ENCODE measurements at regions not wholly inside any gene's neighbourhood (a gene's known extent, or its start where the extent isn't known, plus 50 kb on each side); places are given as distances from the start of the nearest gene placed in this dataset.

GRCh38 chr6:44007818-44008621, 119.2 kb downstream of the MRPL14 start:
- Histone ChIP-seq H3K27ac (ENCODE audit: low read depth, low read length) (no peak overlapping the region), H3K9me2 (ENCODE audit: insufficient read depth) (no peaks in the 10 kb centered on the region), H3K9me3 (ENCODE audit: control insufficient read depth in 1 of 2, insufficient read depth in 1 of 2, low read depth in 1 of 2, low read length in 2 of 2) (no peaks in the 10 kb centered on the region), H3K27me3 (ENCODE audit: insufficient read depth, low read length) (no peaks in the 10 kb centered on the region), H3K4me1 (ENCODE audit: control insufficient read depth in 1 of 2, insufficient read depth in 2 of 2, low read length in 2 of 2) (peaks cover 33 to 64% of the 10 kb centered on the region in 2 experiments), H3K79me2 (ENCODE audit: insufficient read depth, low read length) (no peaks in the 10 kb centered on the region), H3K4me3 (replicated peaks in 1 of 2; ENCODE audit: low read depth in 1 of 2, low read length in 2 of 2) (no peak overlapping the region), H3K9ac (ENCODE audit: low read length) (no peak overlapping the region), H3K4me2 (ENCODE audit: low read length) (no peak overlapping the region), H2AFZ (ENCODE audit: low read depth, low read length, poor library complexity, severe bottlenecking) (no peak overlapping the region), H4K20me1 (ENCODE audit: insufficient read depth) (no peaks in the 10 kb centered on the region), H3K36me3 (ENCODE audit: control insufficient read depth in 1 of 2, insufficient read depth in 2 of 2, low read length in 2 of 2) (no peaks in the 10 kb centered on the region)
- no TSS peak for BruUV-seq (replicated peaks)
- no peak for DNase-seq (ENCODE audit: low read depth, low spot score)
- TF ChIP-seq YY1 (IDR thresholded peaks at IDR 0.05; ENCODE audit: extremely low read depth, insufficient replicate concordance, low read depth, low read length) (no peak), REST (IDR thresholded peaks at IDR 0.05; ENCODE audit: low read depth) (no peak)
- no peak for ATAC-seq
- ChIA-PET CTCF (interaction anchor here (1.0 kb wide), 1 partner anchor 55 kb away, joined by 3 read pairs; no protein-coding TSS in a partner anchor), RAD21 (ENCODE audit: low non-redundant PET in 1 of 2, low total read pairs in 2 of 2, uncharacterized antibody in 2 of 2, unreplicated experiment in 2 of 2) (no interaction called here), POLR2A (interaction anchor here (1.3 kb wide), 1 partner anchor 55 kb away, joined by 5 read pairs; no protein-coding TSS in a partner anchor)
- intact Hi-C loops (cut with micrococcal nuclease) = loop anchor here (10.0 kb wide), 1 partner anchor 153 kb away; no protein-coding TSS in a partner anchor

GRCh38 chr6:44006872-44007303, 120.4 kb downstream of the MRPL14 start:
- H3K27ac ChIP-seq (ENCODE audit: low read depth, low read length) = no peak overlapping the region
- no peaks in the 10 kb centered on the region for H3K9me2 ChIP-seq (ENCODE audit: insufficient read depth)
- CTCF ChIA-PET = interaction anchor here (1.0 kb wide), 1 partner anchor 56 kb away, joined by 3 read pairs; no protein-coding TSS in a partner anchor
- RAD21 ChIA-PET (ENCODE audit: low non-redundant PET in 1 of 2, low total read pairs in 2 of 2, uncharacterized antibody in 2 of 2, unreplicated experiment in 2 of 2) = no interaction called here
- H3K4me3 ChIP-seq (replicated peaks in 1 of 2; ENCODE audit: low read depth in 1 of 2, low read length in 2 of 2) = no peak overlapping the region
- H3K9me3 ChIP-seq (ENCODE audit: control insufficient read depth in 1 of 2, insufficient read depth in 1 of 2, low read depth in 1 of 2, low read length in 2 of 2) = no peaks in the 10 kb centered on the region
- BruUV-seq (replicated peaks) = no TSS peak
- DNase-seq (ENCODE audit: low read depth, low spot score) (no peak), ATAC-seq (no peak)
- no peaks in the 10 kb centered on the region for H3K27me3 ChIP-seq (ENCODE audit: insufficient read depth, low read length)
- TF ChIP-seq POLR2AphosphoS5 (IDR thresholded peaks at IDR 0.05; ENCODE audit: low read depth, low read length) (peak; percentile 61), CEBPB (IDR thresholded peaks at IDR 0.05; ENCODE audit: low read depth) (no peak), EZH2 (IDR thresholded peaks at IDR 0.05) (no peak), SP1 (IDR thresholded peaks at IDR 0.05; ENCODE audit: low read depth) (no peak), REST (IDR thresholded peaks at IDR 0.05; ENCODE audit: low read depth) (no peak)
- POLR2A ChIA-PET = no interaction called here
- intact Hi-C loops (cut with micrococcal nuclease) = loop anchor here (10.0 kb wide), 1 partner anchor 152 kb away; no protein-coding TSS in a partner anchor
- no peaks in the 10 kb centered on the region for H3K79me2 ChIP-seq (ENCODE audit: insufficient read depth, low read length)
- no peak overlapping the region for H2AFZ ChIP-seq (ENCODE audit: low read depth, low read length, poor library complexity, severe bottlenecking)
- H4K20me1 ChIP-seq (ENCODE audit: insufficient read depth) = no peaks in the 10 kb centered on the region
- no peaks in the 10 kb centered on the region for H3K36me3 ChIP-seq (ENCODE audit: control insufficient read depth in 1 of 2, insufficient read depth in 2 of 2, low read length in 2 of 2)
- H3K4me1 ChIP-seq (ENCODE audit: control insufficient read depth in 1 of 2, insufficient read depth in 2 of 2, low read length in 2 of 2) = peaks cover 34 to 68% of the 10 kb centered on the region in 2 experiments
- H3K9ac ChIP-seq (ENCODE audit: low read length) = no peak overlapping the region
- H3K4me2 ChIP-seq (ENCODE audit: low read length) = no peak overlapping the region

Measured in HCT116 (cell line).